K562 (cell line): ENCODE measurements at regions not wholly inside any gene's neighbourhood (a gene's known extent, or its start where the extent isn't known, plus 50 kb on each side); places are given as distances from the start of the nearest gene placed in this dataset.

ENCODE experiments used
- ATAC-seq: fragments of 200-7000 bp; cut with Tn5 transposase; 3 replicates; pipeline ENCODE4 v1.9.1; 2020; ENCODE audit warnings: moderate library complexity
- BruUV-seq: library from RNA; stranded (reverse); fragments of 400-500 nt; replicated peaks from 2 replicates; lab custom pipeline; 2021; lab: Mats Ljungman, UMichigan
- CTCF ChIA-PET: fragments of 300-600 bp; formaldehyde crosslinking; extraction: SDS; loops from one replicate; lab custom pipeline; 2021; ENCODE audit warnings: low intra/inter-chr PET ratio; lab: Yijun Ruan, JAX
- POLR2A ChIA-PET: fragments of 300-600, 350-650 bp; sonication (Branson Sonifier 250); formaldehyde crosslinking; extraction: SDS; loops from one replicate; lab custom pipeline; 2021; ENCODE audit warnings: antibody characterized with exemption, inconsistent platforms; lab: Yijun Ruan, JAX
- DNase-seq, 4 experiments: peaks; one replicate each; pipeline versions ENCODE4 v3.0.0 to v3.0.0-alpha.2; 2011 to 2018; ENCODE audit warnings: low spot score in 3 of 4, mixed read lengths in 3 of 4; ENCODE audit errors: extremely low read depth in 1 of 4
- FAIRE-seq: peaks from 2 replicates; lab custom pipeline; 2011; peaks lifted over from hg19 to GRCh38; lab: Jason Lieb, UNC
- H2AFZ ChIP-seq: 2 replicates; pipeline ENCODE4 v1.6.0; 2011; ENCODE audit warnings: low read depth, low read length, control low read depth, inconsistent platforms
- H3K27ac ChIP-seq: fragments of 200-600 bp; 3 replicates; pipeline ENCODE4 v1.8.0; 2011; ENCODE audit warnings: low read depth, mild to moderate bottlenecking, control low read depth, inconsistent platforms, low read length, moderate library complexity, mixed read lengths; ENCODE audit errors: extremely low read depth
- H3K27me3 ChIP-seq, 2 experiments: fragments of 300-600 bp in 1 of 2; 2 replicates in 1 of 2; 3 replicates in 1 of 2; pipeline versions ENCODE4 v1.6.0 to v1.8.0; 2011; ENCODE audit warnings: inconsistent platforms in 2 of 2, low read length in 2 of 2, mild to moderate bottlenecking in 1 of 2, mixed read lengths in 1 of 2, moderate library complexity in 1 of 2; ENCODE audit not compliant: control insufficient read depth in 2 of 2, insufficient read depth in 2 of 2
- H3K36me3 ChIP-seq: fragments of 300-600 bp; 3 replicates; pipeline ENCODE4 v1.8.0; 2011; ENCODE audit warnings: mild to moderate bottlenecking, low read length, inconsistent platforms; ENCODE audit not compliant: control insufficient read depth, insufficient read depth
- H3K4me1 ChIP-seq, 2 experiments: fragments of 200-600 bp in 1 of 2; replicated peaks in 1 of 2; 2 replicates in 1 of 2; 3 replicates in 1 of 2; pipeline versions ENCODE4 v1.5.1 to v1.8.0; 2011; ENCODE audit warnings: inconsistent platforms in 2 of 2, low read length in 2 of 2, mild to moderate bottlenecking in 1 of 2, mixed read lengths in 1 of 2, moderate library complexity in 1 of 2; ENCODE audit not compliant: control insufficient read depth in 2 of 2, insufficient read depth in 2 of 2
- H3K4me2 ChIP-seq: 2 replicates; pipeline ENCODE4 v1.6.1; 2011; ENCODE audit warnings: low read length, control low read depth, inconsistent platforms, mixed read lengths; ENCODE audit not compliant: insufficient read depth
- H3K4me3 ChIP-seq: fragments of 200-600 bp; sonication (generic), shearing (Covaris generic); 2 replicates; pipeline ENCODE4 v1.5.1; 2016; ENCODE audit warnings: control low read depth, inconsistent platforms
- H3K79me2 ChIP-seq: fragments of 200-600 bp; 3 replicates; pipeline ENCODE4 v1.8.0; 2011; ENCODE audit warnings: low read length, inconsistent platforms; ENCODE audit not compliant: control insufficient read depth, insufficient read depth
- H3K9ac ChIP-seq, 2 experiments: 2 replicates each; pipeline versions ENCODE4 v1.6.0 to v1.6.1; 2011; ENCODE audit warnings: low read depth in 2 of 2, low read length in 2 of 2, control low read depth in 1 of 2, inconsistent platforms in 1 of 2, mild to moderate bottlenecking in 1 of 2, mixed read lengths in 1 of 2; ENCODE audit not compliant: insufficient read depth in 1 of 2
- H3K9me1 ChIP-seq: one replicate; pipeline ENCODE4 v1.6.0; 2011; ENCODE audit warnings: inconsistent platforms, mild to moderate bottlenecking, low read length, moderate library complexity; ENCODE audit not compliant: control insufficient read depth, insufficient read depth
- H3K9me3 ChIP-seq: replicated peaks from 2 replicates; pipeline ENCODE4 v1.5.1; 2011; ENCODE audit warnings: low read depth, low read length, inconsistent platforms; ENCODE audit not compliant: control insufficient read depth, insufficient read depth
- H4K20me1 ChIP-seq: replicated peaks from 2 replicates; pipeline ENCODE4 v1.6.1; 2011; ENCODE audit warnings: low read length, inconsistent platforms, mixed read lengths; ENCODE audit not compliant: control insufficient read depth, insufficient read depth
- ARID3A ChIP-seq: IDR thresholded peaks from 2 replicates; pipeline ENCODE4 v1.6.1; 2012; ENCODE audit warnings: low read depth, low read length, improper control_type of control experiment, borderline replicate concordance
- CEBPG ChIP-seq, 3 experiments: fragments of 200-800 bp in 1 of 3; sonication (Bioruptor generic) in 1 of 3; sonication (generic) in 1 of 3; formaldehyde crosslinking in 1 of 3; IDR thresholded peaks in 2 of 3; conservative IDR thresholded peaks in 1 of 3; 2 replicates each; pipeline versions ENCODE4 v1.6.1 to v1.8.0; 2016 to 2022; ENCODE audit warnings: missing compliant biosample characterization in 2 of 3, missing genetic modification characterization in 2 of 3, mild to moderate bottlenecking in 1 of 3, missing genetic modification reagents in 1 of 3
- CHD2 ChIP-seq: IDR thresholded peaks from 2 replicates; pipeline ENCODE4 v1.6.1; 2011; ENCODE audit warnings: low read depth, low read length
- COPS2 ChIP-seq: fragments of 450-650 bp; conservative IDR thresholded peaks from 2 replicates; pipeline ENCODE4 v1.6.1; 2016; ENCODE audit warnings: mild to moderate bottlenecking, moderate library complexity
- DIDO1 ChIP-seq: fragments of 450-650 bp; IDR thresholded peaks from 2 replicates; pipeline ENCODE4 v1.6.1; 2016; ENCODE audit warnings: low read depth, missing biosample characterization, missing genetic modification characterization
- FOSL1 ChIP-seq: fragments of 200-800 bp; sonication (Bioruptor generic); conservative IDR thresholded peaks from 2 replicates; pipeline ENCODE4 v1.6.1; 2016; ENCODE audit warnings: missing genetic modification characterization, missing compliant biosample characterization
- GATAD2A ChIP-seq: fragments of 450-650 bp; IDR thresholded peaks from 2 replicates; pipeline ENCODE4 v1.6.1; 2017
- HINFP ChIP-seq: fragments of 450-650 bp; conservative IDR thresholded peaks from 2 replicates; pipeline ENCODE4 v1.6.1; 2016; ENCODE audit warnings: missing genetic modification characterization, low read depth, mild to moderate bottlenecking, control low read depth, missing compliant biosample characterization
- MAFF ChIP-seq: IDR thresholded peaks from 2 replicates; pipeline ENCODE4 v1.6.1; 2012; ENCODE audit warnings: low read length, improper control_type of control experiment
- SRSF7 ChIP-seq: fragments of 200-400 bp; formaldehyde crosslinking; optimal IDR thresholded peaks from 2 replicates; pipeline ENCODE3; 2017; ENCODE audit warnings: mild to moderate bottlenecking, low read depth, low read length
- TCF15 ChIP-seq: fragments of 250-450 bp; sonication (Bioruptor Pico); IDR thresholded peaks from 2 replicates; pipeline ENCODE4 v1.8.0; 2022; ENCODE audit warnings: moderate library complexity, mild to moderate bottlenecking, inconsistent platforms
- ZBTB26 ChIP-seq: fragments of 450-650 bp; formaldehyde crosslinking; IDR thresholded peaks from 2 replicates; pipeline ENCODE4 v1.4.0; 2022; ENCODE audit warnings: missing genetic modification characterization
- ZFP91 ChIP-seq: sonication (generic); formaldehyde crosslinking; IDR thresholded peaks from 2 replicates; pipeline ENCODE4 v1.8.0; 2022; ENCODE audit warnings: mild to moderate bottlenecking, missing genetic modification reagents
- ZNF507 ChIP-seq: conservative IDR thresholded peaks from 2 replicates; pipeline ENCODE4 v1.6.1; 2017; ENCODE audit warnings: missing genetic modification characterization, missing compliant biosample characterization
- ZNF699 ChIP-seq: fragments of 250-450 bp; sonication (Bioruptor Pico); IDR thresholded peaks from 2 replicates; pipeline ENCODE4 v1.8.0; 2021; ENCODE audit warnings: mild to moderate bottlenecking, moderate library complexity; ENCODE audit not compliant: insufficient replicate concordance
- ZNF76 ChIP-seq: fragments of 250-450 bp; sonication (Bioruptor Pico); IDR thresholded peaks from 2 replicates; pipeline ENCODE4 v1.4.0; 2020; ENCODE audit warnings: mild to moderate bottlenecking, moderate library complexity, borderline replicate concordance
- ZNF79 ChIP-seq: fragments of 250-450 bp; sonication (Bioruptor Pico); IDR thresholded peaks from 2 replicates; pipeline ENCODE4 v1.4.0; 2020; ENCODE audit warnings: low read depth, mild to moderate bottlenecking, moderate library complexity
- whole genome bisulfite sequencing: fragments of 100-300 bp; shearing (Covaris generic); methylation state at CpG from one replicate; pipeline ENCODE4 v1.1.6; 2016; ENCODE audit warnings: low coverage, mixed read lengths; ENCODE audit not compliant: insufficient coverage; ENCODE audit errors: missing lambda C conversion rate; 5-methylcytosine and 5-hydroxymethylcytosine counted together
- in situ Hi-C: fragments of 300-500 bp; cut with MboI; formaldehyde crosslinking; loops from 4 replicates; pipeline ENCODE4 v1.15.0; 2018; ENCODE audit warnings: inconsistent platforms, mixed read lengths
- intact Hi-C: fragments of 100-400 bp; cut with micrococcal nuclease; formaldehyde crosslinking; loops from 2 replicates; pipeline ENCODE4 v1.14.2; 2022

GRCh38 chr7:46930366-46930765 is 651.5 kb downstream of the TNS3 start:
- Histone ChIP-seq H3K4me3 (no peak overlapping the region), H2AFZ (no peak overlapping the region), H3K27me3 (no peaks in the 10 kb centered on the region), H3K9ac (no peak overlapping the region), H3K4me2 (no peak overlapping the region), H3K36me3 (no peaks in the 10 kb centered on the region), H3K27ac (no peak overlapping the region), H3K4me1 (no peaks in the 10 kb centered on the region), H3K9me3 (no peaks in the 10 kb centered on the region), H3K79me2 (no peaks in the 10 kb centered on the region), H3K9me1 (no peaks in the 10 kb centered on the region), H4K20me1 (no peaks in the 10 kb centered on the region)
- ATAC-seq (no peak), FAIRE-seq (no peak), DNase-seq (no peak)
- intact Hi-C loops = no loop called here
- BruUV-seq = no TSS peak
- POLR2A ChIA-PET = no interaction called here
- in situ Hi-C loops = no loop called here
- WGBS = 2% methylated on average over 3 of the region's 3 CpGs
- CTCF ChIA-PET = no interaction called here
- TF ChIP-seq GATAD2A = no peak
- TF ChIP-seq ZFP91 = no peak
- peak; percentile 35 for TF ChIP-seq FOSL1 (tag)
- no peak for TF ChIP-seq MAFF
- TF ChIP-seq ZNF76 (CRISPR knock-in tag) = no peak
- TF ChIP-seq ZNF699 = no peak
- TF ChIP-seq CEBPG (CRISPR knock-in tag; IDR thresholded peaks at IDR 0.05) = no peak
- peak in 1 of 2 experiments; percentile 49; a peak in 2 of 4 replicates for TF ChIP-seq CEBPG (tag; conservative IDR thresholded peaks at IDR 0.05 in 1 of 2, IDR thresholded peaks at IDR 0.05 in 1 of 2)
- no peak for TF ChIP-seq SRSF7
- no peak for TF ChIP-seq TCF15 (CRISPR knock-in tag)
- TF ChIP-seq ZBTB26 = no peak
- no peak for TF ChIP-seq DIDO1 (tag)
- no peak for TF ChIP-seq HINFP
- no peak for TF ChIP-seq COPS2
- TF ChIP-seq CHD2 = no peak
- 0 out of 2 replicates have a peak, but pooled peaks have one; percentile 34 for TF ChIP-seq ZNF79 (CRISPR knock-in tag)
- TF ChIP-seq ARID3A = no peak
- no peak for TF ChIP-seq ZNF507 (tag)
